SK-N-SH treated with all-trans-retinoic acid at 6 μM for 48 hours (cell line): ENCODE measurements at regions not wholly inside any gene's neighbourhood (a gene's known extent, or its start where the extent isn't known, plus 50 kb on each side); places are given as distances from the start of the nearest gene placed in this dataset.

Experiments used
- ARNTL ChIP-seq: fragments of 450-650 bp; formaldehyde crosslinking; IDR thresholded peaks from 2 replicates; pipeline ENCODE4 v1.5.0; 2020; ENCODE audit warnings: low read depth, mild to moderate bottlenecking, moderate library complexity, borderline replicate concordance
- GLIS3 ChIP-seq: fragments of 250-450 bp; sonication (Bioruptor Pico); IDR thresholded peaks from 2 replicates; pipeline ENCODE4 v1.5.0; 2020; ENCODE audit warnings: mild to moderate bottlenecking, moderate library complexity
- ISL1 ChIP-seq: fragments of 250-450 bp; sonication (Bioruptor Pico); IDR thresholded peaks from 2 replicates; pipeline ENCODE4 v2.1.2; 2022; ENCODE audit warnings: mild to moderate bottlenecking, moderate library complexity
- RARB ChIP-seq: fragments of 250-450 bp; sonication (Bioruptor Pico); IDR thresholded peaks from 2 replicates; pipeline ENCODE4 v1.8.0; 2021; ENCODE audit warnings: mild to moderate bottlenecking, moderate library complexity
- TOX ChIP-seq: fragments of 250-450 bp; sonication (Bioruptor Pico); IDR thresholded peaks from 2 replicates; pipeline ENCODE4 v1.8.0; 2021; ENCODE audit warnings: mild to moderate bottlenecking, moderate library complexity, borderline replicate concordance
- ZFP3 ChIP-seq: fragments of 250-450 bp; sonication (Bioruptor Pico); IDR thresholded peaks from 2 replicates; pipeline ENCODE4 v1.5.0; 2020; ENCODE audit warnings: mild to moderate bottlenecking, moderate library complexity
- ZNF70 ChIP-seq: fragments of 450-650 bp; formaldehyde crosslinking; IDR thresholded peaks from 2 replicates; pipeline ENCODE4 v1.5.0; 2020; ENCODE audit warnings: mild to moderate bottlenecking, moderate library complexity
- ZNF8 ChIP-seq: fragments of 450-650 bp; formaldehyde crosslinking; IDR thresholded peaks from 2 replicates; pipeline ENCODE4 v1.5.0; 2020; ENCODE audit warnings: mild to moderate bottlenecking, moderate library complexity
- TF ChIP-seq, protein P1 (sequence below): fragments of 250-450 bp; sonication (Bioruptor Pico); IDR thresholded peaks from 2 replicates; pipeline ENCODE4 v1.8.0; 2021; ENCODE audit warnings: low read depth, mild to moderate bottlenecking, moderate library complexity, borderline replicate concordance
- TF ChIP-seq, protein P2 (sequence below): fragments of 250-450 bp; sonication (Bioruptor Pico); IDR thresholded peaks from 2 replicates; pipeline ENCODE4 v1.8.0; 2020; ENCODE audit warnings: mild to moderate bottlenecking, moderate library complexity, borderline replicate concordance

DNA sequence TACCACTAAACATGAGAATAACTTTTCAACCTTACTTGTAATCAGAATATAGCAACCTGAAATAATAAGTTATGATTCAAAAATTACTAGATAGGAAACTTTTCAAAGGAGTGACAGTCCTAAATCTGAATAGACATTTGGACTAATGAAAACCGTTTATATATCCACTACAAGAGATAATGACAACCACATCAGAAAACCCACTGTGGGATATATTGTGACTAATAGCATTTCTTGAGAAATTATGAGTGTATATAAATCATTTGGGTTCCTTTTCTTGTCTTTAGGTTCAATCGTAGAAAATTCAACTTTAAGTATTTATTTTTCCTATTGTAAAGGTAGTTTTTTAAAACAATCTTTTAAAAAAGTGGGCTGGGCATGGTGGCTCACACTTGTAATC is 170.2 kb upstream of the PRSS58 start:
- TF ChIP-seq ZNF8, result no peak
- TF ChIP-seq, protein P1, sequence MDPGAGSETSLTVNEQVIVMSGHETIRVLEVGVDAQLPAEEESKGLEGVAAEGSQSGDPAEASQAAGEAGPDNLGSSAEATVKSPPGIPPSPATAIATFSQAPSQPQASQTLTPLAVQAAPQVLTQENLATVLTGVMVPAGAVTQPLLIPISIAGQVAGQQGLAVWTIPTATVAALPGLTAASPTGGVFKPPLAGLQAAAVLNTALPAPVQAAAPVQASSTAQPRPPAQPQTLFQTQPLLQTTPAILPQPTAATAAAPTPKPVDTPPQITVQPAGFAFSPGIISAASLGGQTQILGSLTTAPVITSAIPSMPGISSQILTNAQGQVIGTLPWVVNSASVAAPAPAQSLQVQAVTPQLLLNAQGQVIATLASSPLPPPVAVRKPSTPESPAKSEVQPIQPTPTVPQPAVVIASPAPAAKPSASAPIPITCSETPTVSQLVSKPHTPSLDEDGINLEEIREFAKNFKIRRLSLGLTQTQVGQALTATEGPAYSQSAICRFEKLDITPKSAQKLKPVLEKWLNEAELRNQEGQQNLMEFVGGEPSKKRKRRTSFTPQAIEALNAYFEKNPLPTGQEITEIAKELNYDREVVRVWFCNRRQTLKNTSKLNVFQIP (CRISPR knock-in tag), result no peak
- no peak for TF ChIP-seq ZFP3 (CRISPR knock-in tag)
- TF ChIP-seq ZNF70 (CRISPR knock-in tag), result no peak
- no peak for TF ChIP-seq TOX (CRISPR knock-in tag)
- TF ChIP-seq RARB (CRISPR knock-in tag), result no peak
- no peak for TF ChIP-seq ARNTL (CRISPR knock-in tag)
- TF ChIP-seq, protein P2, sequence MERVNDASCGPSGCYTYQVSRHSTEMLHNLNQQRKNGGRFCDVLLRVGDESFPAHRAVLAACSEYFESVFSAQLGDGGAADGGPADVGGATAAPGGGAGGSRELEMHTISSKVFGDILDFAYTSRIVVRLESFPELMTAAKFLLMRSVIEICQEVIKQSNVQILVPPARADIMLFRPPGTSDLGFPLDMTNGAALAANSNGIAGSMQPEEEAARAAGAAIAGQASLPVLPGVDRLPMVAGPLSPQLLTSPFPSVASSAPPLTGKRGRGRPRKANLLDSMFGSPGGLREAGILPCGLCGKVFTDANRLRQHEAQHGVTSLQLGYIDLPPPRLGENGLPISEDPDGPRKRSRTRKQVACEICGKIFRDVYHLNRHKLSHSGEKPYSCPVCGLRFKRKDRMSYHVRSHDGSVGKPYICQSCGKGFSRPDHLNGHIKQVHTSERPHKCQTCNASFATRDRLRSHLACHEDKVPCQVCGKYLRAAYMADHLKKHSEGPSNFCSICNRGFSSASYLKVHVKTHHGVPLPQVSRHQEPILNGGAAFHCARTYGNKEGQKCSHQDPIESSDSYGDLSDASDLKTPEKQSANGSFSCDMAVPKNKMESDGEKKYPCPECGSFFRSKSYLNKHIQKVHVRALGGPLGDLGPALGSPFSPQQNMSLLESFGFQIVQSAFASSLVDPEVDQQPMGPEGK (CRISPR knock-in tag), result no peak
- no peak for TF ChIP-seq GLIS3 (CRISPR knock-in tag)
- no peak for TF ChIP-seq ISL1
